ENCODE measurements at regions not wholly inside any gene's neighbourhood (a gene's known extent, or its start where the extent isn't known, plus 50 kb on each side); places are given as distances from the start of the nearest gene placed in this dataset.
"Not testable (repeated sequence)": the region's sequence is repeated elsewhere in the genome, so short reads cannot be mapped to it uniquely, and the experiment has no call there.

DNA sequence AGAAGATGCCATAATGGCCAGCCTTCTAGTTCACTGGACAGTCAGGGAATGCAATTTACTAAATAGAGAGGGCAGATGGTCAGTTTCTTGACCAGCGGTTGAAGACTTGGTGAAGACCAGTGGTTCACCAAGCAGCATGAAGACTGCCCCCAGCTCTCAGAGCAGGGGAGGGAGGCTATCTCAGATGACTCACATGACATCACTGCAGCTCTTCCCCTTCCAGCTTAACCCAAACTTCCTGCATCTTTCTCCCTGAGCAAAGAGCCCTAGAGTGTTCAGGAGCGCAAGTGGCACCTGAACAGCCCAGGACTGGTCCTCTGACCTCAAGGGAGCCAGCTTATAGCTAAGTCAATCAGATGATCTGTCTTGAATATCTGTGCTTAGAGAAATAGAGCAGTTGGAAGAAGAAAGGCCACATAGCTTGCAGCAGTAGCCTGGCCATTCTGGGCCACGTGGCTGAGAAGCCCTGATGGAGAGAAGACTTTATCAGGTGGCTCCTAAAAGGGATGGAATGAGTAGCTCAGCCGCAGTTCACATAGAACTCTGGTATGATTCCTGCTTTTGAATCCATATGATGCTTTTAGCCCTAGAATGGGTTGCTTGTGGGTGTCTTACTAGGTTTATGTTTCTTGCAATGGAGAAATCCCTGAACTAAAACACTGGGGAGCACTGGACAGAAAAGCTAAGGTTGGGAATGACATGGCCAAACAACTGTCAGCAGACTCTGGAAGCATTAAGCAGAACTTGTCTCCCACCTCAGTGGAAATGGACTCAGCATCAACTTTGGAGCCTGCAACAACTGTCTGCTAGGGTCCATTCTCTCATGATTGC, 392.1 kb upstream of the CCL2 start:
- no peak for DNase-seq

DNA sequence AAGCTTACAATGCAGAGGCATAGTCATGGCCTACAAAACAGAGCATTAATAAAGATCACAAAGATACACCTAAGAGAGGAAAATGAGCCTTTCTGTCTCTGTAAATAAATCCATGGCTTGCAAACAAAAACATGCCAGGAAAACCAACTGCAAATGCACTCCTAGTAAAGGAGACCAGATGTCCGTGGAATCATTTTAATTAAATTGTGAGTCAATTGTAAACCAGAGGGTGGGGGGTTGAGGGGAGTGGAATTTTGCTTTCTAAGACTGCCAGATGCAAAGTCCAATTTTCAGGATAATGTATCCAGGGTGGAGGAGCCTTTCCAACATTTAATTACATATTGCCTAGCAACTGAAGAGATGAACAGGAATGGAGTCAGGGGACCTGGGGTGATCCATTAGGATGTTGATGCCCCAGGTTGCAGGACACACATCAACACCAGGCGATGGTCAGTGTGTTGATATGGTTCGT, 390.3 kb upstream of the CCL2 start:
- DNase-seq: no peak

DNA sequence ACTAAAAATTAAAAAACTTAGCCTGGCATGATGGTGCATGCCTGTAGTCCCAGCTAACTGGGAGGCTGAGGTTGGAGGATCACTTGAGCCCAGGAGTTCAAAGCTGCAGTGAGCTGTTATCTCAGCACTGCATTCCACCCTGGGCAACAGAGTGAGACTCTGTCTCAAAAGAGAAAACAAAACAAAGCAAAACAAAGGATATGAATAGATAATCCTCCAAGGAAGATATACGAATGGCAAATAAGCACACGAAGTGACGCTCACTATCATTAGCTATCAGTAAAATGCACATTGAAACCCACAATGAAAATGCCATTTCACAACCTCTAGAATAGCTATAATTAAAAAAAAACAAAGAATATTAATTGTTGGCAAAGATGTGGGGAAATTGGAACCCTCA, 386.2 kb upstream of the CCL2 start:
- no peak for DNase-seq

DNA sequence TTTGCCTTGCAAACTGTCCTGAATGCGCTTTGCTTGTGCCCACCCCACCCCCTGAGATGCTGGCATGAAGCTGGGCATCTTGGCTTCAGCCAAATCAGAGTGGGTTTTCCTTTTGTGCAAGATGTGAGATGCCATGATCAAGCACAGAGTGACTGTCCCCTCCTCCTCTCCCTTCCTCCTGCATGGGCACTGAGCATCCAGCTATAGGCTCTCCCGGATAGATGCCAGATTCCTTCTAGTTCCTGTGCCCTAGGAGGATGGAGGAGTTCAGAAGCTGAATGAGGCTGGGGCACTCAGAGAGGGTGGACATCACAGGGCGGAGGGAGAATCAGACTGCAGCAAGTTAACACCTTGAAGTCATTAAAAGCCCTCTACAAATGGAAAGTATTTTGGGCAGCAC, 384.1 kb upstream of the CCL2 start:
- no peak for DNase-seq

GRCh38 chr17:33871720-33872540, 383.2 kb upstream of the CCL2 start:
- peak; percentile 7 for DNase-seq

- no peak for DNase-seq
Measured at GRCh38 chr17:33873201-33873617, 381.9 kb upstream of the CCL2 start.

DNA sequence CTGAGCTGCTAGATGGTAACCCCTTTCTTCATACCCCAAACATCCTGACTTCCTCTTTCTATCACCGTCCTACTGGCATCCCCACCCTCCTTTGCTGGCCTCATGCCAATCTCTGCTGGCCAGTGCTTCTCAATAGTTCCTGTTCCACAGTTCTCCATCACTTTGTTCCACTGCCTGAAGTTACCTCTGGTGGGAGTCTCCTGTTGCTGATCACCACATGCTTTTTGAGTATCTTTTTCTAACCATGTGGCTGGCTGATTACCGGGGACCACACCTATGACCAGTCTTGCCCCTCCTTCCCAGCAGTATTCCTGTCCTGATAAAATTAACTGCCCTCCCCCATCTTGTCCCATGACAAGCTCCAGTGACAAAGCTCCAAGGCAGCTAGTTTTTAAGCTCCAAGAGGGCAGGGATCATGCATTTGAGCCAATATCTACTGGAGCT, 380.4 kb upstream of the CCL2 start:
- no peak for DNase-seq

DNA sequence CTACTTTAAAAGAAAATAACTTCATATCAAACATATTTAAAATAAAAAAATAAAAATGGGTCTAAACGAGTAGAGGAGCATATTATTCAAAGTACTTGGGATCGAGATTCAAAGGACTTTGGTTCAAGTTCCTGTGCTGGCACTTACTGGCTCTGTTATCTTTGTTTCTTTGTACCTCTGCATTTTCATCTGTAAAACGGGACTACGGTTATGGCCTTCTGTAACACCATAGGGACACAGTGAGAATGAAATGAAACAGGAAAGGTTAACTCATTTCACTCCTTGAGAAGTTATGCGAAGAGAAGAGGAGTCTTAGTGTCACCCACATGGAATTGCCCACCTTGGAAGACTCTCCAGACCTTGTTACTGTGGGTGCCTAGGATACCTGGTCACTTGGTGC, 379.1 kb upstream of the CCL2 start:
- DNase-seq: no peak

- not testable (repeated sequence) for DNase-seq
Measured at GRCh38 chr17:33882273-33882672, 372.8 kb upstream of the CCL2 start.

DNA sequence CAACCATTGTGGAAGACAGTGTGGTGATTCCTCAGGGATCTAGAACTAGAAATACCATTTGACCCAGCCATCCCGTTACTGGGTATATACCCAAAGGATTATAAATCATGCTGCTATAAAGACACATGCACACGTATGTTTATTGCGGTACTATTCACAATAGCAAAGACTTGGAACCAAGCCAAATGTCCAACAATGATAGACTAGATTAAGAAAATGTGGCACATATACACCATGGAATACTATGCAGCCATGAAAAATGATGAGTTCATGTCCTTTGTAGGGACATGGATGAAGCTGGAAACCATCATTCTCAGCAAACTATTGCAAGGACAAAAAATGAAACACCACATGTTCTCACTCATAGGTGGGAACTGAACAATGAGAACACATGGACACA, 372.4 kb upstream of the CCL2 start:
- DNase-seq: not testable (repeated sequence)

DNA sequence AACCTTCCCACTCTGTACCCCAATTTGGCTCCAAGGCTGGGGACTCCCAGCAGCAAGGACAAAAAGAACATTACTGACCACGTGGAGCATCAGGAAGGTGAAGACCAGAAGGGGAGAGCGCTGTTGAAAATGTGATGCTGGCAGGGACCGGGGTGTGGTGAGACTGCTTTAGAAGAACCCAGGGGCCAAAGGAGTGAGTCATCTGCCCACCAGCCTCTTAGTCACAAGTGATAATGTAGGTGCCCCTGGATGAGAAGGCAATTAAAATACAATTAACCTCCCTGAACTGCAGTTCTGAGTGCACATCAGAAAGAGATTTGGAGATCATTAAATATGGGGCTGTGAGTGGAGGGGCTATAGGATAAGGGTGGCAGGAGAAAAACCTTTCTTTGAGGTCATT, 366.6 kb upstream of the CCL2 start:
- no peak for DNase-seq

DNA sequence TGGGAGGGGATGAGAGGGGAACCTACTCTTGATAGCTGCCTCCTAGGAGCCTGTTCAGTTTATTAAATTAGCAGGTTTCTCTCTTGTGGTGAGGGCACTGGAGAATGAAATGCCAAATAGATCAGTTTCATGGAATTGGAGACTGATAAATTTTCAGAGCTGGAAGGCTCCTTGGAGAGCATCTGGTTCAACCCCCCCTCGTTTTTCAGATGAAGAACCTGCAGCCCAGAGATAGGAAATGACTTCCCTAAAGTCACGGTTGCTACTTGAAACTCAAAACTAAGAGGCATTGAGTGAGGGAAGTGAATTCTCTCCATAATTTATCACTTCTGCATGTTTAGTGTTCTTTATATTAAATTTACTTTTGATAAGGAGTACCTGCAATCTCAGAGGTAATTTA, 366.0 kb upstream of the CCL2 start:
- no peak for DNase-seq

- DNase-seq: no peak
Measured at GRCh38 chr17:33889766-33890165, 365.3 kb upstream of the CCL2 start.

- DNase-seq: no peak
Measured at GRCh38 chr17:33892717-33893591, 362.1 kb upstream of the CCL2 start.

DNA sequence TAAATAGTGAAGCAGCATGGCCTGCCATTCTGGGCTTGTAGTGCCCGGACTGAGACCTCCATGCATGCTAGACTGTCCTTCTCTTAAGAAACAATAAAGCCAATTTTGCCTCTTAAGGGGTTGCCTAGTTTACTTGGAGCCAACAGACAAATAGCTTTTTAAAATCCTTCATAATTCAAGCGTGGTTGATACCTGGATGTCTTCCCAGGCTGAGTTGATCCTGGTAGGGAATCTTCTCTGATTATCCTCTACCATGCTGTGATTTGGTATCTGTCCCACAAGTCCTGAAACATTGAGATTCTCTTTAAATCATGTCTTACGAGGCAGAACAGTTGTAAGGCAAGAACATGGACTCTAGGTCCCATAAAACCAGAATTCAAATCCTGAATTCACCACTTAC, 359.6 kb upstream of the CCL2 start:
- no peak for DNase-seq

DNA sequence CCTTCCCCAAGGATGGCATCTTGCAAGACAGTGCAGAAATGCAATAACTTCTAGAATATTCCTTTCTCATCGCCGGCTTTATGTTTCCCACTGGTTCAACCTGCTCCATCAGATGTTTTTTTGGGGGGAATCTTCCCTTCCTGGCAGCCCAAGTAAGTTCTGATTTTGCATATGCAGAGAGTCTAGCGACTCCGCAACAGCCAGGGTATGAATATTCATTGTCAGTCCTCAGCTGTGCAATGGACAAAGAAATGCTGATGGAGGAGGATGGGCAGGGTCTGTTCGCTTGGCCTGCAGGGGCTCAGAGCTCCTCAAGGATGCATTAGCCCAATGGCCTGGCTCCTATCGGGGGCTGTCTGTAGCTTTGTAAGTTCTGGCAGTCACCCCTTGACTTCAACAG, 358.8 kb upstream of the CCL2 start:
- DNase-seq: no peak

DNA sequence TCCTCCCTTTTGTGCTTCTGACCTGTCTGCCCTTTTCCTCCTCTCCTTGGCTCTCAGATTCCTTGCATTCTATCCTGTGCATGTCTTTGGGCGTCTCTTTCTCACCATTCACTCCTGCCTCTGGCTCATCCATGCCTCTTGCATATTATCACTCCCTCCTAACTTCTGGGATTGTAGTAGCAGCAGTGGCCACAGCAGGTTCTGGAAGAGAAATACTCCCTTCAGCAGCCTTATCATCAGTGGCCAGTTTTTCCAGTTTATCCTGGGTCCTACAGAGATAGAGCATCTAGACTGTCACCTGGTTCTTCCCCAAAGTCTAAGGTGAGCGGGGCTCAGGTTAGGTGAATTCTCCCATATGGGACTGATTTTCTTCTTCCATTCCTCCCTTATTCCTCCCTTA, 354.0 kb upstream of the CCL2 start:
- no peak for DNase-seq

DNA sequence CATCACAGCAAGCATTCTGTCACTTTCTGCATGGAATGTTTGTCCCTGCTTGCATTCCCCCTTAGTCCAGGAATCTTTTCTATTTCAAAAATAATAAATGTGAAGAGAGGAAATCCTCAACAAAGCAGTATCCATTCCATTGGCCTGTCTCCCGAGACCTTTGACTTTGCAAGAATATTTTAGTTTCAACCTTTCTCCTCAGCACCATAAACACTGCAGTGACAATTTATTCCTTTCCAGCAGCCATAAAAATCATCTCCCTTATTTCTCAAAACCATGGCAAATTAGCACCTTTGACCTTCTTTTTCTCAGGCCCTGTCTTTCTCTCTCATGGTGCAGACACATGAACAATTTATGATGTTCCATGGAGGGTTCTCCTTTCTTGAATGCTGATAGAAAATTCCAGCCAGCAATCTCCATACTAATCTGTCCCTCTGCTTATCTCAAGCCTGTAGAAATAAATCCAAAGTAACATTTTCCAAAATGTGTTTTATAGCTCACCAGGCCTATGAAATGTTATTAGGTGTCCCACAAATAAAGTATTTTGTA, 352.1 kb upstream of the CCL2 start:
- no peak for DNase-seq

- no peak for DNase-seq
Measured at GRCh38 chr17:33904476-33904875, 350.6 kb upstream of the CCL2 start.

DNA sequence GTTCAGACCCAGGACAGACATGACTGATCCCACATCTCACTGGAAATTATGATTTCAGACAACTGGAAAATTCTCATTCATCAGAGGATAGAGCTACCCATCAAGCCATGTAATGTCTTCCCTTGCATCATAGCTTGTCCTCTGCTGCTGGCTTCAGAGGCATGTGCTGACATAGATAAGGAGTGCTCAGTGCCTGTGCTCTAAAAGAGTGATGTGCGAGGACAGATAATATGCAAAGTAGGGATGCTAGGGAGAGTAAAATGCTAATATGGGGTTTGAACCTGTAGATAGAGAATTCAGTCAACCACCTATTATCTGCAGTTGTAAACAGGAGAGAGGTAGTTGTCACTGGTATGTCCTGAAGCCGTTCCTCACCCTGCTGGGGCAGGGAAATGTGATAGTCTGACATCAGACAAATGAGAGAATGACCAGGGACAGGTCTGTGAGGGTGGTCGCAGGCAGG, 349.7 kb upstream of the CCL2 start:
- DNase-seq: no peak

- DNase-seq: no peak
Measured at GRCh38 chr17:33908363-33909064, 346.6 kb upstream of the CCL2 start.
